ENCODE measurements at regions not wholly inside any gene's neighbourhood (a gene's known extent, or its start where the extent isn't known, plus 50 kb on each side); places are given as distances from the start of the nearest gene placed in this dataset.

DNA sequence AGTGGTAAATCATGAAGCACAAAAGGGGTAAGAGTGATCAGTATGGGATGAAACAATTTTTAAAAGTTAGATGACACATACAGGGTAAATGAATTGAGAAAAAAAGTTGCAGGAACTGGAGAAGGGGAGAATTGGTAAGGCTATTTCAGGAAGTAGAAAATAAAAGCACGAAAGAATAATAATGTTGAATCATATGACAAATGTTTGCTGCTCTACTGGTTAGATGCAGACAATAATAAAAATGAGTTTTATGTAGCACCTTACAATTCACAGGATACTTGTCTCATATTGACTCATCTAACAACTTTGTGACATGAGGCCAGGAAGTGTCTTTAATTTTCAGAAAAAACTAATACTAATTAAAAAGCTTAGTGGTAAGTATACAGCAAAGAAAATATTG, 566.5 kb upstream of the MARCKS start:
- no peak for DNase-seq (ENCODE audit: low read depth in 1 of 2, low spot score in 1 of 2)
- Histone ChIP-seq H3K4me3 (replicated peaks; ENCODE audit: insufficient read depth, low read length) (no peak overlapping the region), H3K27ac (replicated peaks) (no peak overlapping the region), H3K27me3 (ENCODE audit: insufficient read depth, poor library complexity, severe bottlenecking) (no peaks in the 10 kb centered on the region)
- TF ChIP-seq SPI1 (IDR thresholded peaks at IDR 0.05; ENCODE audit: borderline replicate concordance, low read depth): no peak
- no peak for TF ChIP-seq GABPA (IDR thresholded peaks at IDR 0.05; ENCODE audit: low read depth)
- no peak for TF ChIP-seq POLR2AphosphoS5 (IDR thresholded peaks at IDR 0.05; ENCODE audit: low read depth)
- TF ChIP-seq CTCF (IDR thresholded peaks at IDR 0.05; ENCODE audit: insufficient read depth, low read length): no peak
- no peak for TF ChIP-seq REST (IDR thresholded peaks at IDR 0.05; ENCODE audit: insufficient replicate concordance, low read depth)

- TF ChIP-seq POLR2AphosphoS5 (IDR thresholded peaks at IDR 0.05; ENCODE audit: low read depth): no peak
- no peak for TF ChIP-seq CTCF (IDR thresholded peaks at IDR 0.05; ENCODE audit: insufficient read depth, low read length)
- TF ChIP-seq REST (IDR thresholded peaks at IDR 0.05; ENCODE audit: insufficient replicate concordance, low read depth): no peak
- TF ChIP-seq GABPA (IDR thresholded peaks at IDR 0.05; ENCODE audit: low read depth): no peak
- no peak for TF ChIP-seq SPI1 (IDR thresholded peaks at IDR 0.05; ENCODE audit: borderline replicate concordance, low read depth)
- H3K27me3 ChIP-seq (ENCODE audit: insufficient read depth, poor library complexity, severe bottlenecking): no peaks in the 10 kb centered on the region
- no peak for DNase-seq (ENCODE audit: low read depth in 1 of 2, low spot score in 1 of 2)
- H3K27ac ChIP-seq (replicated peaks): no peak overlapping the region
- no peak overlapping the region for H3K4me3 ChIP-seq (replicated peaks; ENCODE audit: insufficient read depth, low read length)
These were observed 565.2 kb upstream of the MARCKS start for GRCh38 chr6:113291751-113292445.

GRCh38 chr6:113292646-113293422, 564.3 kb upstream of the MARCKS start:
- Histone ChIP-seq H3K27me3 (ENCODE audit: insufficient read depth, poor library complexity, severe bottlenecking) (no peaks in the 10 kb centered on the region), H3K4me3 (replicated peaks; ENCODE audit: insufficient read depth, low read length) (no peak overlapping the region), H3K27ac (replicated peaks) (no peak overlapping the region)
- TF ChIP-seq SPI1 (IDR thresholded peaks at IDR 0.05; ENCODE audit: borderline replicate concordance, low read depth): no peak
- no peak for TF ChIP-seq POLR2AphosphoS5 (IDR thresholded peaks at IDR 0.05; ENCODE audit: low read depth)
- TF ChIP-seq REST (IDR thresholded peaks at IDR 0.05; ENCODE audit: insufficient replicate concordance, low read depth): no peak
- TF ChIP-seq GABPA (IDR thresholded peaks at IDR 0.05; ENCODE audit: low read depth): no peak
- DNase-seq (ENCODE audit: low read depth in 1 of 2, low spot score in 1 of 2): no peak
